HepG2 (cell line): ENCODE measurements at regions not wholly inside any gene's neighbourhood (a gene's known extent, or its start where the extent isn't known, plus 50 kb on each side); places are given as distances from the start of the nearest gene placed in this dataset.

ENCODE experiments used
- ATAC-seq: fragments of 200-7000 bp; cut with Tn5 transposase; 3 replicates; pipeline ENCODE4 v1.9.1; 2020; ENCODE audit warnings: mild to moderate bottlenecking, moderate library complexity
- BruUV-seq: library from RNA; stranded (reverse); fragments of 400-500 nt; replicated peaks from 2 replicates; lab custom pipeline; 2021; lab: Mats Ljungman, UMichigan
- CTCF ChIA-PET: fragments of 300-600 bp; formaldehyde crosslinking; extraction: SDS; loops from one replicate; lab custom pipeline; 2021; ENCODE audit warnings: low total read pairs, inconsistent platforms, low intra/inter-chr PET ratio; lab: Yijun Ruan, JAX
- POLR2A ChIA-PET: fragments of 350-600 bp; sonication (Branson Sonifier 250); formaldehyde crosslinking; loops from one replicate; lab custom pipeline; 2020; ENCODE audit warnings: antibody characterized with exemption, inconsistent platforms; lab: Yijun Ruan, JAX
- DNase-seq: peaks from one replicate; pipeline ENCODE4 v3.0.0-alpha.2; 2015; ENCODE audit warnings: low spot score
- FAIRE-seq: peaks from 3 replicates; lab custom pipeline; 2011; peaks lifted over from hg19 to GRCh38; lab: Jason Lieb, UNC
- H2AFZ ChIP-seq: one replicate; pipeline ENCODE4 v1.6.1; 2011; ENCODE audit warnings: low read length, inconsistent platforms
- H3K27ac ChIP-seq: fragments of 300-600 bp; 3 replicates; pipeline ENCODE4 v1.8.0; 2011; ENCODE audit warnings: mixed run types, mild to moderate bottlenecking, mixed read lengths, low read length, inconsistent platforms; ENCODE audit not compliant: insufficient read depth; ENCODE audit errors: extremely low read length
- H3K27me3 ChIP-seq, 2 experiments: fragments of 200-600 bp in 1 of 2; 2 replicates in 1 of 2; 3 replicates in 1 of 2; pipeline versions ENCODE4 v1.6.0 to v1.8.0; 2011; ENCODE audit warnings: low read length in 2 of 2, mild to moderate bottlenecking in 2 of 2, moderate library complexity in 2 of 2, inconsistent platforms in 1 of 2; ENCODE audit not compliant: insufficient read depth in 2 of 2, control insufficient read depth in 1 of 2
- H3K36me3 ChIP-seq, 2 experiments: fragments of 200-600 bp in 1 of 2; replicated peaks in 1 of 2; 2 replicates in 1 of 2; 3 replicates in 1 of 2; pipeline versions ENCODE4 v1.5.1 to v1.8.0; 2011; ENCODE audit warnings: low read length in 2 of 2, inconsistent platforms in 1 of 2; ENCODE audit not compliant: insufficient read depth in 2 of 2, control insufficient read depth in 1 of 2
- H3K4me1 ChIP-seq: 2 replicates; pipeline ENCODE4 v1.5.1; 2012; ENCODE audit warnings: low read length, inconsistent platforms; ENCODE audit not compliant: insufficient read depth
- H3K4me2 ChIP-seq: 2 replicates; pipeline ENCODE4 v1.6.0; 2011; ENCODE audit warnings: low read depth, low read length, inconsistent platforms
- H3K4me3 ChIP-seq, 3 experiments: fragments of 200-600 bp in 1 of 3; sonication (generic), shearing (Covaris generic) in 1 of 3; replicated peaks in 1 of 3; 2 replicates each; pipeline ENCODE4 v1.5.1; 2011 to 2016; ENCODE audit warnings: low read length in 3 of 3, inconsistent platforms in 2 of 3, low read depth in 2 of 3, mild to moderate bottlenecking in 2 of 3, control low read depth in 1 of 3, mixed read lengths in 1 of 3; ENCODE audit not compliant: insufficient read depth in 1 of 3
- H3K79me2 ChIP-seq: one replicate; pipeline ENCODE4 v1.6.1; 2011; ENCODE audit warnings: low read length, inconsistent platforms; ENCODE audit not compliant: insufficient read depth
- H3K9ac ChIP-seq: 2 replicates; pipeline ENCODE4 v1.6.0; 2011; ENCODE audit warnings: mild to moderate bottlenecking, low read depth, low read length, inconsistent platforms; ENCODE audit not compliant: insufficient read depth
- H3K9me3 ChIP-seq: 2 replicates; pipeline ENCODE4 v1.5.1; 2012; ENCODE audit warnings: mild to moderate bottlenecking, low read length
- H4K20me1 ChIP-seq: 2 replicates; pipeline ENCODE4 v1.6.0; 2011; ENCODE audit warnings: inconsistent platforms, mild to moderate bottlenecking, low read length, moderate library complexity; ENCODE audit not compliant: insufficient read depth
- PBX3 ChIP-seq: sonication (generic); formaldehyde crosslinking; IDR thresholded peaks from 2 replicates; pipeline ENCODE4 v1.8.1; 2023; ENCODE audit warnings: missing genetic modification reagents, inconsistent platforms, borderline replicate concordance
- RARA ChIP-seq: IDR thresholded peaks from 2 replicates; pipeline ENCODE4 v1.6.1; 2016; ENCODE audit warnings: missing genetic modification reagents, missing compliant biosample characterization
- ZBTB43 ChIP-seq: sonication (generic); formaldehyde crosslinking; conservative IDR thresholded peaks from 2 replicates; pipeline ENCODE4 v1.4.0; 2020; ENCODE audit warnings: missing genetic modification reagents
- ZFP36L1 ChIP-seq: sonication (generic); formaldehyde crosslinking; IDR thresholded peaks from 2 replicates; pipeline ENCODE4 v1.8.0; 2022; ENCODE audit warnings: mild to moderate bottlenecking, missing genetic modification reagents, moderate library complexity
- ZNF180 ChIP-seq: sonication (generic); formaldehyde crosslinking; IDR thresholded peaks from 2 replicates; pipeline ENCODE4 v1.4.0; 2020; ENCODE audit warnings: low read depth, missing genetic modification reagents, borderline replicate concordance
- WGBS: methylation state at CpG from one replicate; pipeline ENCODE4 v1.1.6; 2017; ENCODE audit warnings: low lambda C conversion rate; 5-methylcytosine and 5-hydroxymethylcytosine counted together
- in situ Hi-C: cut with HindIII; loops from 2 replicates; pipeline ENCODE4 v1.10.0; 2017; ENCODE audit warnings: low pct_unique_long_range_greater_than_20kb; ENCODE audit not compliant: extremely low pct_ligation_motif_present
- intact Hi-C: fragments of 100-400 bp; cut with micrococcal nuclease; formaldehyde crosslinking; loops from one replicate; pipeline ENCODE4 v1.10.0; 2022; ENCODE audit not compliant: unreplicated experiment

DNA sequence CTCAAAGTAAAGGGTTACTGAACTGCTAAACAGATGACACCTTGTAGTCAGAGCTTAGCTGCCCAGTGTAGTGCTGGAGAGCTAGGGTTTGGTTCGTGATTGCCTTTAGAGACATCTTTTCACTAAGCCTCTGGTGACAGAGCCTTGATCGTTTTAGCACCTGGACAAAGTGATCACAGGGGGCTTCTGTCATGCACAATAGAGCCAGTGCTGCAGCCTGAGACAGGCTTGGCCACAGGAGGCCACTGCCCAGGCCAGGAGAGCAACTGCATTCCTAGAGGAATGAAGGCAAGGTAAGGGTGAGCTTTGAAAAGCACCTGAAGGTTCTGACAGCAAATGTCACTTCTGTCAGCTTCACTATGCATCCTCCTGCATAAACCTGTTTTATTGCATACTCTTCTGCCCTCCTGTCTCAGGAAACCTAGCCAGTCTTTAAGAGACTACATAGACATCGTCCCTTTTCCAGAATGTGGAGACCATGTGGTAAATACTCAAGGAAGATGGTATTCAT, 122.9 kb downstream of the NPY start (continued):
- TF ChIP-seq ZNF180 (CRISPR knock-in tag) (no peak), RARA (CRISPR knock-in tag) (no peak)

DNA sequence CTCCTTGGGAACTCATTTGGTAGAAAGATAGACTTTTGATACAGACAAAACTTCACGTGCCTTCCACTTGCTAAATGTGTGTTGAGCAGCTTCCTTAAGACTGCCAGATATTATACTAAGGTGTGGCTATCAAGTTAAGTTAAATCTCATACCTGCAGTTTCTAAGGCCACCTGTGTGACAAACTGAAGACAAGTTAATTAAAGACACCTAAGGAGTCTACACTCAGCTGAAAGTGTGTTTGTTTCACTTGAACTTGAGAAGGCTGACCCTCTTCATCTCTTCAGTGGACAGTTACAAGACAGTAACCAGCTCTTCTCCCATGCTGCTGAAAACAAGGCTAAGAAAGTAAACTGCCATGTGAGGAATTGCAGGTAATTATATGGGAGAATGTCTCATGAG, 124.0 kb downstream of the NPY start:
- intact Hi-C loops (no loop called here), in situ Hi-C loops (loop anchor here (10.0 kb wide), 1 partner anchor 543 kb away; no protein-coding TSS in a partner anchor)
- Histone ChIP-seq H3K27me3 (no peaks in the 10 kb centered on the region), H3K4me3 (no peak overlapping the region), H3K9ac (no peak overlapping the region), H2AFZ (no peak overlapping the region), H3K27ac (no peak overlapping the region), H4K20me1 (no peaks in the 10 kb centered on the region), H3K4me2 (no peak overlapping the region), H3K36me3 (no peaks in the 10 kb centered on the region), H3K9me3 (no peaks in the 10 kb centered on the region), H3K79me2 (no peaks in the 10 kb centered on the region), H3K4me1 (no peaks in the 10 kb centered on the region)
- no peak for ATAC-seq
- FAIRE-seq: no peak
- 0% methylated on average over 1 of the region's 1 CpG for WGBS
- POLR2A ChIA-PET: no interaction called here
- no TSS peak for BruUV-seq
- no peak for DNase-seq
- TF ChIP-seq ZFP36L1 (CRISPR knock-in tag) (no peak), ZBTB43 (no peak), PBX3 (CRISPR knock-in tag) (no peak)
- CTCF ChIA-PET: no interaction called here
